Activated naive CD4-positive, alpha-beta T cell treated with anti-CD3 and anti-CD28 coated beads for 36 hours (primary cell): ENCODE measurements at regions not wholly inside any gene's neighbourhood (a gene's known extent, or its start where the extent isn't known, plus 50 kb on each side); places are given as distances from the start of the nearest gene placed in this dataset.
"Not testable (repeated sequence)": the region's sequence is repeated elsewhere in the genome, so short reads cannot be mapped to it uniquely, and the experiment has no call there.

Source experiments
- CTCF ChIA-PET: fragments of 350-600 bp; sonication (Branson Sonifier 250); formaldehyde crosslinking; loops from one replicate; lab custom pipeline; 2021; ENCODE audit warnings: antibody characterized with exemption; lab: Charles Lee
- DNase-seq: peaks from one replicate; pipeline ENCODE4 v3.0.0-alpha.2; 2020
- H3K27ac Mint-ChIP-seq: one replicate; pipeline ENCODE4 v1.8.0; 2021; ENCODE audit warnings: mild to moderate bottlenecking, mixed read lengths
- H3K27me3 Mint-ChIP-seq: one replicate; pipeline ENCODE4 v1.8.0; 2021; ENCODE audit warnings: low read depth, mixed read lengths
- H3K36me3 Mint-ChIP-seq: one replicate; pipeline ENCODE4 v1.8.0; 2021; ENCODE audit warnings: low read depth, mixed read lengths
- H3K4me1 Mint-ChIP-seq: one replicate; pipeline ENCODE4 v1.8.0; 2021; ENCODE audit warnings: low read depth, mixed read lengths
- H3K4me3 Mint-ChIP-seq: one replicate; pipeline ENCODE4 v1.8.0; 2021; ENCODE audit warnings: mild to moderate bottlenecking, moderate library complexity, mixed read lengths
- H3K9me3 Mint-ChIP-seq: one replicate; pipeline ENCODE4 v1.8.0; 2021; ENCODE audit warnings: mixed read lengths
- intact Hi-C: fragments of 100-400 bp; cut with micrococcal nuclease; formaldehyde crosslinking; loops from one replicate; pipeline ENCODE4 v1.15.1; 2023

DNA sequence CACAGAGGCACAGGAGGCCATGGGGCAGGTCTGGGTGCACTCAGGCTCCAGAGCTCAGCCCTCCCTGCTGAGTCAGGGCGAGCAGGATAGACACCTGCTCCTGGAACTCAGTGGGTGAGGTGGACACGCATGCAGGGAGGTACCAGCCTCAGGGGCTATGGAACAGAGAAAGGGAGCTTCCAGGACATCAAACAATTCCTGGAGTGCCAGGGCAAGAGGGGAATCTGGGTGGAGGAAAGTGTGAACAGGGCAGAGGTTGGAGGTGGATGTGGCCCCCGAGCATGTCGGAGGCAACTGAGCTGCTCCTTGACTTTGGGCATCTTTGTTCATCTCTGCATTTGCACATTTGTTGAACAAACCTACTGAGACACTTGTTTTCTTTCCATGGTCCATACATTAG, 2881.5 kb downstream of the RPIA start:
- H3K36me3 Mint-ChIP-seq, H3K4me1 Mint-ChIP-seq, H3K27me3 Mint-ChIP-seq, H3K9me3 Mint-ChIP-seq, intact Hi-C loops, CTCF ChIA-PET, DNase-seq, H3K4me3 Mint-ChIP-seq, H3K27ac Mint-ChIP-seq: not testable (repeated sequence)

DNA sequence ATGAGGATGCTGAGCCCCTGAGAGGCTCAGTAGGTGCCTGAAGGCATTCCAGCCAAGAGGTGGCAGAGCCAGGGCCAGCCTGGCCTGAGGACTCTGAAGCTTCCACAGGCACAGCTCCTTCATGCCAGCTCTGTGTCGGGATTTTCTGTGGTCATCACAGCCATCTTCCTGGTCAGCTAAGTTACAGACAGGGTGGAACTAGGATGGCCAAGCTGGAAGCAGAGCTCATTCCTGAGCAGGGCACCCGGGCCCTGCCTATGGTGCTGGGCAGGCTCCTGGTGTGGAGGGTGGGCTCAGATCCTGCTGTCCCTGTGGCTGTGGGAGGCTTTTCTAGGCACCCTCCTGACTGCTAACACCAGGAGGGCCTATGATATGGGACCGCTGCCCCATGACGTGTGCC, 2882.3 kb downstream of the RPIA start:
- H3K27me3 Mint-ChIP-seq, H3K4me3 Mint-ChIP-seq, H3K36me3 Mint-ChIP-seq, DNase-seq, H3K9me3 Mint-ChIP-seq, H3K27ac Mint-ChIP-seq, CTCF ChIA-PET, H3K4me1 Mint-ChIP-seq, intact Hi-C loops: not testable (repeated sequence)

DNA sequence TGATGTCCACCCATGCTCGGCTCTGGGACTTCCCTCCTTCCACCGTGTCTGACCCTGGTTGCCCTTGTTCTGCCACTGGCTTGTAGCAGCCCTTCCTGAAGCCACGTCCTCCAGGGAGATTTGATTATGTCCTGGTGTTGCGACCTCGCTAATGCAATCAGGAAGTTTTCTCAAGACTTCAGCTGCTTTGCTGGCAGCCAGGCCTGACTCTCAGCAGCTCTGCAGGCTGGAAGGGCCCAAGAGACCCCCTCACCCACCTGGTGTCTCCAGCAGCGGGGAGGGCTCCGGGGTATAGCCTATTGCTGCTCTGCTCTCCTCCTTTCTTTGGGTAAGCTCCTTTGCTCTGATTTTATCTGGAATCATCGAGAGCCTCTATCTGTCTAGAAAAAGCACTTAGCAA, 2882.8 kb downstream of the RPIA start:
- H3K27ac Mint-ChIP-seq, H3K36me3 Mint-ChIP-seq, intact Hi-C loops, H3K4me1 Mint-ChIP-seq, H3K27me3 Mint-ChIP-seq, CTCF ChIA-PET, H3K9me3 Mint-ChIP-seq, DNase-seq, H3K4me3 Mint-ChIP-seq: not testable (repeated sequence)

DNA sequence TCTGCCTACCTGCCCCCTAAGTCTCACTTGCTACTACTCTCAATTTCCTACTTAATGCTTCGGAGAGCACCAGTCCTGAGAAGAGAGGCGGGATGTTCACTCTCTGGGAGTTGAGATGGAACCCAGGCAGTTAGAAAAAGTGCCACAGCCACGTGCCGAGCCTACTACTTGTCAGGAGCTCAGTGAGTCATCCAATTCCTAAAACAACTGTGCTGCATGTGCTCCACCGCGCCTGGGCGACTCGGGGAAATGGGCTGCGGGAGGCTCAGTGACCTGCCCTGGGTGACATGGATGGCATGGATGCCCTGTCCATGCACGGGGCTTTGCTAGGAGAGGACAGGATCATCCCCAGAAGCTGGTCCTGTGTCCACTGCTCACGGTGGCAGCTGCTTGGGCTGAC, 2884.2 kb downstream of the RPIA start:
- CTCF ChIA-PET, H3K27ac Mint-ChIP-seq, H3K4me1 Mint-ChIP-seq, H3K4me3 Mint-ChIP-seq, H3K9me3 Mint-ChIP-seq, H3K36me3 Mint-ChIP-seq, H3K27me3 Mint-ChIP-seq, intact Hi-C loops, DNase-seq: not testable (repeated sequence)

DNA sequence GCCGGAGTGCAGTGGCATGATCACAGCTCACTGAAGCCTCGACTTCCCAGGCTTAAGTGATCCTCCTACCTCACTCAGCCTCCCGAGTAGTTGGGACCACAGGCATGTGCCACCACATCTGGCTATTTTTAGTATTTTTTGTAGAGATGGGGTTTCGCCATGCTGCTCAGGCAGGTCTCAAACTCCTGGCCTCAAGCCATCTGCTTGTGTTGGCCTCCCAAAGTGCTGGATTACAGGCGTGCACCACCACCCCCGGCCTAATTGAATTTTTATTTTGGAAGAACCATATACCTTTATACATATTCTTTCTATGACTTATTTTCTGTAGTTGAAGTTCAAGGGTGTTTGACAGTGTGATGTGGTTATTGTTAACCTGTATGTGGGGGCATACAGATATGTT, 2885.9 kb downstream of the RPIA start:
- H3K36me3 Mint-ChIP-seq, CTCF ChIA-PET, H3K27ac Mint-ChIP-seq: not testable (repeated sequence)

DNA sequence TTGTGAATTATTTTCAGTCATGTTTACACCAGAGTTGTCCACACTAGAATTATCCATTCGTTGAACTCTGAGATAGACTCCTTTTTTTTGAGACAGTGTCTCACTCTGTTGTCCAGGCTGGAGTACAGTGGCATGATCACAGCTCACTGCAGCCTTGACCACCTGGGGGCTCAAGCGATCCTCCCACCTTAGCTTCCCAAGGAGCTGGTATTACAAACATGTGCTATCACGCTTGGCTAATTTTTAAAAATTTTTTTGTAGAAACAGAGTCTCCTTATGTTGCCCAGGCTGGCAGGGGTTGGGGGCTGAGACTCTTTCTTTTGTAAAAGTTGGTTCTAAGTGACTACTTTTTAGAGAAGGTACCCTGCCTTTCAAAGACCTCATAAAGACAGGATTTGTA, 2887.2 kb downstream of the RPIA start:
- not testable (repeated sequence) for H3K9me3 Mint-ChIP-seq, DNase-seq

More for the DNA sequence above, 2885.9 kb downstream of the RPIA start:
- H3K27me3 Mint-ChIP-seq, intact Hi-C loops, H3K4me1 Mint-ChIP-seq, H3K9me3 Mint-ChIP-seq, DNase-seq, H3K4me3 Mint-ChIP-seq: not testable (repeated sequence)

DNA sequence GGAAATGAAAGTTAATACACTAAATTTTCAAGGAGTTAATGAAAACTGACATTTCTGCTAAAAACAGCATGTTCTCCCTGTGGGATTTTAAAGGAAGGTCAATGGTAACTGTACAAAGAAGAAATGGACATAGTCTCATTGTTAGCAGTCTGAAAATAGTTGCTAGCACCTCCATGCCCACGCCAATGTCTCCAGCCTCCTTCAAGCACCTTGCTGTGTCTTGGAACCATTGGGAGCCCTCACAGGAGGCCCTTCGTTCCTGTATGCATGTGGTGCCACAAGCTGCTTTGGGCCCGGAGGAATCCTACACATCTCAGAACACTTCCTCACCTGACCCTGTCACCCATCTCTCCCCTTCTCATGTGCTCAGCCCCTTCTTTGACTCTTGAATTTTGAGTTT, 2888.1 kb downstream of the RPIA start:
- not testable (repeated sequence) for H3K27ac Mint-ChIP-seq

More for the DNA sequence above, 2887.2 kb downstream of the RPIA start:
- H3K4me1 Mint-ChIP-seq, intact Hi-C loops, H3K4me3 Mint-ChIP-seq, CTCF ChIA-PET, H3K27ac Mint-ChIP-seq, H3K36me3 Mint-ChIP-seq, H3K27me3 Mint-ChIP-seq: not testable (repeated sequence)

DNA sequence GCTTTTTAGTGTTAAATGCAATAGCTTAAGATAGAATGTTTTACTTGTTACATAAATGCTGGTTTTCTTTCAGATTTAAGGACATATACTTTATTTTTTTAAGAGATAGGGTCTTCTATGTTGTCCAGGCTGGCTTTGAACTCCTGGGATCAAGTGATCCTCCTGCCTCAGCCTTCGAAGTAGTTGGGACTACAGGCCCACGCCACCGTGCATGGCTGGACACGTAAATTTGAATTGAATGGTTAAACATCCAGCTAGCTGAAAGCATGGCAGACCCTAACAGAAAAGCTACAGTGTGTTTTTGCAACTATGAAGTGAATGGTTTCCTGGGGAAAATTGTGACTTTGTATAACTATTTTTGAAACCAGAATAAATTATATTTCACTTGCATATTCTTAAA, 2888.6 kb downstream of the RPIA start:
- H3K36me3 Mint-ChIP-seq, intact Hi-C loops, DNase-seq, H3K4me1 Mint-ChIP-seq, H3K27ac Mint-ChIP-seq, H3K27me3 Mint-ChIP-seq, CTCF ChIA-PET, H3K9me3 Mint-ChIP-seq, H3K4me3 Mint-ChIP-seq: not testable (repeated sequence)

More for the DNA sequence above, 2888.1 kb downstream of the RPIA start:
- H3K27me3 Mint-ChIP-seq, H3K36me3 Mint-ChIP-seq, CTCF ChIA-PET, DNase-seq, H3K4me3 Mint-ChIP-seq, H3K9me3 Mint-ChIP-seq, intact Hi-C loops, H3K4me1 Mint-ChIP-seq: not testable (repeated sequence)

DNA sequence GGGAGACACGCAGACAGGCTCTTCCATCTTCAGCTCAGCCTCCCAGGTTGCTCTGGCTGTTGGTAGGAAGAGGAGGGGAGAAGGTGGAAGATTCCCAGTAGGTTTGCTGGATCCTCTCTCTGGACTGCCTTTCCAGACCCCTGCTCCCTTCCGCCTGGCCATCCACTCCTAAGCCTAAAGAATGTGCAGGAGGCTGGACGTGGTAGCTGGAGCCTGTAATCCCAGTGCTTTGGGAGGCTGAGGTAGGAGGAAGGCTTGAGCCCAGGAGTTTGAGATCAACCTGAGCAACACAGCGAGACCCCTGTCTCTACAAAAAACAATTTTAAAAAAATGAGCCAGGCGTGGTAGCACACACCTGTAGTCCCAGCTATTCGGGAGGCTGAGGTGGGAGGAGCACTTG, 2895.6 kb downstream of the RPIA start:
- not testable (repeated sequence) for H3K4me3 Mint-ChIP-seq

DNA sequence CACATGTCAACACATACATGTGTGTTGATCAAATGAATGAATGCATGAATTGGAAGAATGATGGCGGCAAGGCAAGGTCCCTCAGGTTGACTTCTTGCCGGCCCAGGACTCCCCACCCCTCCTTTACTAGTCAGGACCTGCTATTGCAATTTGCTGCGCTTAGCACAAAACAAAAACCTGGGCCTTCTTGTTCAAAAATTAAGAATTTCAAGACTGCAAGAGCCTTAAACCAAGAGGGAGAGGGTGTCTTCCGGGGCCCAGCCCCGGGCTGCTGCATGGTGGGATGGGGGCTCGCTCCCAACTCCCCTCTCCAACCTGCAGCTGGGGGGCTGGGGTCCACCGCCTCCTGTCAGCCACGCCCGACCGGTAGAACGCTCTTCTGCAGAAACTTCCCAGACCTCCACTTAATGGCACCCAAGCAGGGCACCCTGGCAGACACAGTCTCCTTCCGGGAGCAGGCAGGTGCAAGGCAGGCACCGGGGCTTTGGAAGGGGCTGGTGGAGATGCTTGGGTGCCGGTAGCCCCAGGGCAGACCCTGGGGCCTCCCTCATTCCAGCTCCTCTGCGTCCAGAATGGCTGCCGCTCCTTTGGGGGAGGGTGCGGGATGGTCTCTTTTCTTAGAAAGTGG, 2896.5 kb downstream of the RPIA start:
- H3K27ac Mint-ChIP-seq, H3K4me3 Mint-ChIP-seq, H3K36me3 Mint-ChIP-seq, H3K27me3 Mint-ChIP-seq, DNase-seq, H3K9me3 Mint-ChIP-seq, CTCF ChIA-PET, H3K4me1 Mint-ChIP-seq, intact Hi-C loops: not testable (repeated sequence)

More for the DNA sequence above, 2895.6 kb downstream of the RPIA start:
- H3K36me3 Mint-ChIP-seq, DNase-seq, CTCF ChIA-PET, H3K4me1 Mint-ChIP-seq, H3K9me3 Mint-ChIP-seq, H3K27me3 Mint-ChIP-seq, H3K27ac Mint-ChIP-seq, intact Hi-C loops: not testable (repeated sequence)

DNA sequence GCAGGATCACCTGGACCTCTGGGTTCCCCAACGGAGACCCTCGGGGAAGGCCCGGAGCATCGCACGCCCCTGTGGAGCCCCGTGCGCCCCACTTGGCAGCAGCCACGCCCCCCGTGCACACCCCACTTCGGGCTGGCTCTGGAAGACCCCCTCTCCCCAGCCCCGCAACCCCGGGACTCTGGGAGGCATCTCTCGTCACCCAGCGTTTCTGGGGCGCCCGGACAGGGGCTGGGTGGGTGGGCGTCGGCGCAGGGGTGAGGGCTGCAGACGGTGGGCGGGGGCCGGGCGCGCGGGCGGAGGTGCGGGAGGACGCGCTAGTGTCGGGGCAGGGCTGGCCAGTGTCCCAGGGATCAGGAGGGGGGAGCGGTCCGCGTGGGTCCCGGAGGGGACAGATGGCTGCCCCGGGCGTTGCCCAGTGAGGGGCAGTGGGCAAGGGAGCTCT, 2897.3 kb downstream of the RPIA start:
- intact Hi-C loops, H3K36me3 Mint-ChIP-seq: not testable (repeated sequence)

DNA sequence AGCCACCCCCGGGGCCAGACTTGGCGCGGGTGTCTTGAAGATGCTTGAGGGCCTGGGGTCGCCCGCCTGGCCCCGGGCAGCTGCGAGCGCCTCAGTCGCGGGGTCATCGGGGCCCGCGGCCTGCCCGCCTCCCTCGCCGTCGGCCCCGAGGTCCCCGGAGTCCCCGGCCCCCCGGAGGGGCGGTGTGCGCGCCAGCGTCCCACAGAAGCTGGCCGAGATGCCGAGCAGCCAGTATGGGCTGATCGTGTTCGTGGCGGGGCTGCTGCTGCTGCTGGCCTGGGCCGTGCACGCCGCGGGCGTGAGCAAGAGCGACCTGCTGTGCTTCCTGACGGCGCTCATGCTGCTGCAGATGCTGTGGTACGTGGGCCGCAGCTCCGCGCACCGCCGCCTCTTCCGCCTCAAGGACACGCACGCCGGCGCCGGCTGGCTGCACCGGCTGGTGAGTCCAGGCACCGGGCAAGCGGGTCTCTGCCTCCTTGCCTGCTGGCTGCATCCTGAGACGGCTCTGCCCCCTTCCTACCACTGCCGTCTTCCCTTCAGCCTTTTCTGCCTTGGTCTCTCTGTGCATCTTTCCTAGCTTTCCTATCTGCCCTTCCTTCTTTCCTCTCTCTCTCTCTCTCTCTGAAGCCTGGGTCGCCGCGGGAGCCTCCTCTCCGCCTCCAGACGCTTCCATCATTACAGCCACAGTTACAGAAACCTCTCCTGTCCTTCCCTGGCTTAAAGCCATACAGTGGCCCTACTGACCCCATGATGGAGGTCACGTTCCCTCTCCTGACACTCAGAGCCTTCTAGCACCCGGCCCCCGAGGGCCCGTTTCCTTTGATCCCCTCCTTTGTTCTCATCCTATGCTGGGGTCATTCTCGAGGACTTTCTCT, 2898.2 kb downstream of the RPIA start:
- H3K9me3 Mint-ChIP-seq, H3K4me3 Mint-ChIP-seq, DNase-seq, H3K27ac Mint-ChIP-seq, H3K4me1 Mint-ChIP-seq, intact Hi-C loops, H3K27me3 Mint-ChIP-seq, CTCF ChIA-PET, H3K36me3 Mint-ChIP-seq: not testable (repeated sequence)

More for the DNA sequence above, 2897.3 kb downstream of the RPIA start:
- CTCF ChIA-PET, H3K4me3 Mint-ChIP-seq, H3K4me1 Mint-ChIP-seq, H3K9me3 Mint-ChIP-seq, DNase-seq, H3K27ac Mint-ChIP-seq, H3K27me3 Mint-ChIP-seq: not testable (repeated sequence)

DNA sequence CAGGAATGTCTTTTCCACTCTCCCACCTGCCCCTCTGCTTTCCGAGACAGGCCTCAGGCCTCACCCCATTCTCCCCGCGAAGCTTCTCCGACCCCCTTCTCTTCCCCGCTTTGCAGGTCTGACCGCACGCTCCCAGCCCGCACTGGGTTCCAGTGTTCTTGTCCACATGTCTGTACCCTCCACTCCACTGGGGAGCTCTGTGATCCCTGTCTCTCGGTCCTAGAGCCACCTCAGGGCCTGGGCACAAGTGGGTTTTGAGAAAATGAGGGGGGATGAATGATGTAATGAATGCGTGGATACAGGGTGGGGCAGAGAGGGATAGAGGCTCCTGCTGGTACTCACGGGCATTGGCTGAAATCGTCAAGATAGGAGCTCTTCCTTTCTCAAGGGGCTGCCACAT, 2898.9 kb downstream of the RPIA start:
- CTCF ChIA-PET, H3K4me1 Mint-ChIP-seq, H3K27ac Mint-ChIP-seq, intact Hi-C loops, H3K9me3 Mint-ChIP-seq, H3K4me3 Mint-ChIP-seq, DNase-seq, H3K27me3 Mint-ChIP-seq, H3K36me3 Mint-ChIP-seq: not testable (repeated sequence)
